HL-60 (cell line): ENCODE measurements at regions not wholly inside any gene's neighbourhood (a gene's known extent, or its start where the extent isn't known, plus 50 kb on each side); places are given as distances from the start of the nearest gene placed in this dataset.

Experiments used
- GABPA ChIP-seq: IDR thresholded peaks from 2 replicates; pipeline ENCODE4 v1.6.1; 2012; ENCODE audit warnings: low read depth
- POLR2AphosphoS5 ChIP-seq: IDR thresholded peaks from 2 replicates; pipeline ENCODE4 v1.6.1; 2012; ENCODE audit warnings: low read depth
- SPI1 ChIP-seq: IDR thresholded peaks from 2 replicates; pipeline ENCODE4 v1.6.1; 2012; ENCODE audit warnings: low read depth, mild to moderate bottlenecking, borderline replicate concordance
- TF ChIP-seq, protein P1 (sequence below): IDR thresholded peaks from one replicate; pipeline ENCODE4 v1.5.1; 2011; ENCODE audit warnings: low read length, control low read depth, inconsistent platforms; ENCODE audit not compliant: insufficient read depth

DNA sequence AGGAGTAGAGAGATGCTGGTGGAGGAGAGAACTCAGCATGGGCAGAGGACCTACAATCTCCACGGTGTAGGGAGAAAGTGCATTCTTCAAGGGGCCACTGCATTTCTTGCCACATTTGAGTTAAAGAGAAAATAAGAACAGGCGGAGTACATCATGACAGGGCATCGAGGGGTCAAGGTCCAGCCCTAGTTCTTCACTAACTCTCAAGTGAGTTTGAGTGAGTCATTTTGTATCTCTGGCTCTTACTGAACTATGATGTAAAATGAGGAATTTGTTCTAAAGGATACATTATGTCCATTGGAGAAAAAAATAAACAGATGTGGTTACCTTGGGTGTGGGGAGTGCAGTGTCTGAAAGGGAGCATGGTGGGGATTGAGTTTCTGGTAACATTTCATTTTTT lies 182.9 kb downstream of the XPNPEP1 start:
- TF ChIP-seq, protein P1, sequence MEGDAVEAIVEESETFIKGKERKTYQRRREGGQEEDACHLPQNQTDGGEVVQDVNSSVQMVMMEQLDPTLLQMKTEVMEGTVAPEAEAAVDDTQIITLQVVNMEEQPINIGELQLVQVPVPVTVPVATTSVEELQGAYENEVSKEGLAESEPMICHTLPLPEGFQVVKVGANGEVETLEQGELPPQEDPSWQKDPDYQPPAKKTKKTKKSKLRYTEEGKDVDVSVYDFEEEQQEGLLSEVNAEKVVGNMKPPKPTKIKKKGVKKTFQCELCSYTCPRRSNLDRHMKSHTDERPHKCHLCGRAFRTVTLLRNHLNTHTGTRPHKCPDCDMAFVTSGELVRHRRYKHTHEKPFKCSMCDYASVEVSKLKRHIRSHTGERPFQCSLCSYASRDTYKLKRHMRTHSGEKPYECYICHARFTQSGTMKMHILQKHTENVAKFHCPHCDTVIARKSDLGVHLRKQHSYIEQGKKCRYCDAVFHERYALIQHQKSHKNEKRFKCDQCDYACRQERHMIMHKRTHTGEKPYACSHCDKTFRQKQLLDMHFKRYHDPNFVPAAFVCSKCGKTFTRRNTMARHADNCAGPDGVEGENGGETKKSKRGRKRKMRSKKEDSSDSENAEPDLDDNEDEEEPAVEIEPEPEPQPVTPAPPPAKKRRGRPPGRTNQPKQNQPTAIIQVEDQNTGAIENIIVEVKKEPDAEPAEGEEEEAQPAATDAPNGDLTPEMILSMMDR = no peak
- TF ChIP-seq GABPA (no peak), POLR2AphosphoS5 (no peak), SPI1 (no peak)
